ACC112 (cell line): ENCODE measurements at regions not wholly inside any gene's neighbourhood (a gene's known extent, or its start where the extent isn't known, plus 50 kb on each side); places are given as distances from the start of the nearest gene placed in this dataset.
"Not testable (repeated sequence)": the region's sequence is repeated elsewhere in the genome, so short reads cannot be mapped to it uniquely, and the experiment has no call there.

ENCODE experiments used
- H2AFZ ChIP-seq: fragments of 200-600 bp; sonication (generic); one replicate; pipeline ENCODE4 v1.6.0; 2017; ENCODE audit warnings: antibody characterized with exemption, low read length; ENCODE audit not compliant: unreplicated experiment
- H3K27ac ChIP-seq: fragments of 200-600 bp; sonication (generic); 2 replicates; pipeline ENCODE4 v1.5.1; 2014; ENCODE audit warnings: low read depth, mild to moderate bottlenecking, antibody characterized with exemption, low read length, moderate library complexity
- H3K27me3 ChIP-seq: fragments of 200-600 bp; sonication (generic); 2 replicates; pipeline ENCODE4 v1.6.1; 2014; ENCODE audit warnings: mild to moderate bottlenecking, antibody characterized with exemption, low read length, moderate library complexity, mixed read lengths; ENCODE audit not compliant: insufficient read depth
- H3K36me3 ChIP-seq: fragments of 200-600 bp; sonication (generic); 2 replicates; pipeline ENCODE4 v1.6.1; 2016; ENCODE audit warnings: mild to moderate bottlenecking, antibody characterized with exemption, low read length, moderate library complexity, mixed read lengths; ENCODE audit not compliant: insufficient read depth
- H3K4me1 ChIP-seq: fragments of 200-600 bp; sonication (generic); one replicate; pipeline ENCODE4 v1.6.1; 2016; ENCODE audit warnings: low read length, mixed read lengths; ENCODE audit not compliant: insufficient read depth, unreplicated experiment, control insufficient read depth
- H3K4me3 ChIP-seq: fragments of 200-600 bp; sonication (generic); 2 replicates; pipeline ENCODE4 v1.5.1; 2014; ENCODE audit warnings: mild to moderate bottlenecking, low read depth, low read length
- H3K79me2 ChIP-seq: fragments of 200-600 bp; sonication (generic); one replicate; pipeline ENCODE4 v1.6.0; 2016; ENCODE audit warnings: low read length; ENCODE audit not compliant: control insufficient read depth, unreplicated experiment, insufficient read depth

DNA sequence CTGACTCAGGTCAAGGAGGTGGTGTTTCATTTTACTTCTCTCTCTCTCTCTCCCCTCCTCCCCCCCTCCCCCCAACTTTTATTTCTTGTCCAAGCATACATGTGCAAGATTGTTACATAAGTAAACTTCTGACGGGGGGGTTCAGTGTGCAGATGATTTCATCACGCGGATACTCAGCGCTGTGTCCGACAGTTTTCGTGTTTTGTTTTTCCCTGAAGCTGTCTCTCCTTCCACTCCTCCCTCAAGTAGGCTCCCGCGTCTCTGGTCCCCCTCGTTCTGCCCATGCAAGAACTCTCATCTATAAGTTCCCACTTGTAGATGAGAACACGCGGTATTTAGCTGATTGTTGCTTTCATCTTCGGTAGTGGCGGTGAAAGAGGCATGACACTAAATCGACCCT is 111.0 kb upstream of the ANKRD30BL start:
- Histone ChIP-seq H2AFZ (no peak overlapping the region), H3K27ac (no peak overlapping the region), H3K4me1 (no peaks in the 10 kb centered on the region), H3K27me3 (no peaks in the 10 kb centered on the region), H3K79me2 (no peaks in the 10 kb centered on the region), H3K4me3 (no peak overlapping the region), H3K36me3 (no peaks in the 10 kb centered on the region)

DNA sequence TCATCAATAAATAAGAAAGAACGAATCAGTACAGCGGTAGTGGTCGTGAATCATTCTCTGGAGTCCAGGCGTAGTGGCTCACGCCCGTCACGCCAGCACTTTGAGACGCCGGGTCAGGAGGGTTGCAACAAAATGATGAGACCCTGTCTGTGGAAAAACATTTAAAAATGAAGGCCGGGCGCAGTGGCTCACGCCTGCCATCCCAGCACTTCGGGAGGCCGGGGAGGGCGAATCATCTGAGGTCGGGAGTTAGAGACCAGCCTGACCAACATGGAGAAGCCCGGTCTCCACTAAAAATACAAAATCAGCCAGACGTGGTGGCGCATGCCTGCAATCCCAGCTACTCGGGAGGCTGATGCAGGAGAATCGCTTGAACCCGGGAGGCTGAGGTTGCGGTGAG is 111.8 kb upstream of the ANKRD30BL start:
- H3K4me1 ChIP-seq, H3K4me3 ChIP-seq: not testable (repeated sequence)

GRCh38 chr2:132274000-132274399 is 112.2 kb upstream of the ANKRD30BL start:
- no peaks in the 10 kb centered on the region for H3K4me1 ChIP-seq

More for the DNA sequence above, 111.8 kb upstream of the ANKRD30BL start:
- H3K79me2 ChIP-seq, H3K27ac ChIP-seq, H2AFZ ChIP-seq, H3K27me3 ChIP-seq, H3K36me3 ChIP-seq: not testable (repeated sequence)

DNA sequence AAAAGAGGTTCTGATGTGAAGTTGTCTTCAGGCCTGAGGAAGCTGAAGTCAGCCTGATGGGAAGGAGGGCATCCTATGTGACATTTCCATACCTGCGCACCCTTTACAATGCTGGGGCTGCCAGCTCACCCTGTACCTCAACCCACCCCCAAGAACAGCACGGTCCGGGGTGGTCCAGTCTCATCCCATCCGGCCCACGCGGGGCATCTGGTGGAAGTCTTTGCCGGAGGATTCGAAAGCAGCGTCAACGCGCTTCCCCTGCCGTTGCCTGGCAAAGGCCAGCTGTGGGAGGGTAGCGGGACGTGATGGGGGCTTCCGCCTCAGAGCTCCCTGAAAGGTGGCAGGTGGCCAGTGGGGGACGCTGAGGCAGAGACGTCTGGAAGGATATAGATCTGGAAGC is 113.6 kb upstream of the ANKRD30BL start:
- no peaks in the 10 kb centered on the region for H3K79me2 ChIP-seq
- H3K27me3 ChIP-seq = no peaks in the 10 kb centered on the region
- no peak overlapping the region for H3K27ac ChIP-seq
- no peak overlapping the region for H2AFZ ChIP-seq
- H3K4me3 ChIP-seq = no peak overlapping the region
- H3K36me3 ChIP-seq = no peaks in the 10 kb centered on the region
- no peaks in the 10 kb centered on the region for H3K4me1 ChIP-seq

More at GRCh38 chr2:132274000-132274399, 112.2 kb upstream of the ANKRD30BL start:
- no peaks in the 10 kb centered on the region for H3K79me2 ChIP-seq
- H3K27ac ChIP-seq = no peak overlapping the region
- H3K36me3 ChIP-seq = no peaks in the 10 kb centered on the region
- no peaks in the 10 kb centered on the region for H3K27me3 ChIP-seq
- H3K4me3 ChIP-seq = no peak overlapping the region
- no peak overlapping the region for H2AFZ ChIP-seq

DNA sequence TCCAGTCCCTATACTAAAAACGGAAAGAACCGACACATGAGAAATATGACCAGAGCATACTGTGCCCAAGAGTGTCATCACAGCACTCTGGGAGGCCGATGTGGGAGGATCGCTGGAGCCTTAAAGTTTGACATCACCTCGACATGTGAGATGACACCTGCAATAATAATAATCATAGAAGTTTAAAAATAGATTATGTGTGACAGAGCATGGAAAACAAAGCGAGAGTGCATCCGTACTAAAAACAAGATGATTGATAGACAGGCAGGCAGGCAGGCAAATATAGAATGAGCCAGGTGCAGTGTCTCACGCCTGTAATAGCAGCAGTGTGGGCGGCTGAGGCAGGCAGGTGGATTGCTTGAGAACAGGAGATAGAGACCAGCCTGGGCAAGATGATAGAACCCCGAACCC is 114.8 kb upstream of the ANKRD30BL start:
- Histone ChIP-seq H3K36me3 (no peaks in the 10 kb centered on the region), H3K27me3 (no peaks in the 10 kb centered on the region), H2AFZ (no peak overlapping the region), H3K79me2 (no peaks in the 10 kb centered on the region), H3K4me1 (no peaks in the 10 kb centered on the region), H3K27ac (no peak overlapping the region), H3K4me3 (no peak overlapping the region)

- H3K4me1 ChIP-seq = no peaks in the 10 kb centered on the region
- no peak overlapping the region for H3K4me3 ChIP-seq
- H3K36me3 ChIP-seq = no peaks in the 10 kb centered on the region
- no peaks in the 10 kb centered on the region for H3K79me2 ChIP-seq
- H3K27ac ChIP-seq = no peak overlapping the region
- 0 out of 2 replicates have a peak, but pooled peaks cover 4% of the 10 kb centered on the region for H3K27me3 ChIP-seq
- H2AFZ ChIP-seq = no peak overlapping the region
These were observed 116.5 kb upstream of the ANKRD30BL start for GRCh38 chr2:132278267-132278666.

DNA sequence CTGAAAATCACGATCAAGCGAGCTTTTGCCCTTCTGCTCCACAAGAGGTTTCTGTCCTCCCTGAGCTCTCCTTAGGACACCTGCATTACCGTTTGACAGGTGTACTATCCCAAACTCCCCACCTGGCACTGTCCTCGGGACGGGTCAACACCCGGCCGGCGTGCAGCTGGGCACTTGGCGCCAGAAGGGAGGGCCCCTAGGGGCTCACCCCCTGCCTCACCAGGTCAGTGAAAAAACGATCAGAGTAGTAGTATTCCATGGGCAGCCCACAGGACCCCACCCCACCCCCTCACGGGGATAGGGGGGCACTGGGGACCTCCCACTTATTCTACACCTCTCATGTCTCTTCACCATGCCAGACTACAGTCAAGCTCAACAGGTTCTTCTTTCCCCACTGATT is 117.6 kb upstream of the ANKRD30BL start:
- H3K4me1 ChIP-seq = no peaks in the 10 kb centered on the region
- H3K27ac ChIP-seq = no peak overlapping the region
- H2AFZ ChIP-seq = no peak overlapping the region
- no peak overlapping the region for H3K4me3 ChIP-seq
- H3K36me3 ChIP-seq = no peaks in the 10 kb centered on the region
- H3K27me3 ChIP-seq = 0 out of 2 replicates have a peak, but pooled peaks cover 4% of the 10 kb centered on the region
- no peaks in the 10 kb centered on the region for H3K79me2 ChIP-seq

GRCh38 chr2:132279930-132280615 is 118.3 kb upstream of the ANKRD30BL start:
- 0 out of 2 replicates have a peak, but pooled peaks cover 4% of the 10 kb centered on the region for H3K27me3 ChIP-seq
- no peaks in the 10 kb centered on the region for H3K79me2 ChIP-seq
- no peaks in the 10 kb centered on the region for H3K4me1 ChIP-seq
- no peak overlapping the region for H2AFZ ChIP-seq
- no peak overlapping the region for H3K4me3 ChIP-seq
- H3K27ac ChIP-seq = no peak overlapping the region
- no peaks in the 10 kb centered on the region for H3K36me3 ChIP-seq

- Histone ChIP-seq H3K4me3 (no peak overlapping the region), H3K79me2 (no peaks in the 10 kb centered on the region), H3K27me3 (0 out of 2 replicates have a peak, but pooled peaks cover 4% of the 10 kb centered on the region), H3K36me3 (no peaks in the 10 kb centered on the region), H2AFZ (no peak overlapping the region), H3K4me1 (no peaks in the 10 kb centered on the region), H3K27ac (no peak overlapping the region)
These were observed 119.2 kb upstream of the ANKRD30BL start for GRCh38 chr2:132280912-132281311.

GRCh38 chr2:132282104-132282503 is 120.4 kb upstream of the ANKRD30BL start:
- not testable (repeated sequence) for H2AFZ ChIP-seq, H3K4me1 ChIP-seq, H3K36me3 ChIP-seq, H3K27me3 ChIP-seq, H3K4me3 ChIP-seq, H3K79me2 ChIP-seq, H3K27ac ChIP-seq

GRCh38 chr2:132282911-132283310 is 121.2 kb upstream of the ANKRD30BL start:
- Histone ChIP-seq H2AFZ (no peak overlapping the region), H3K27ac (no peak overlapping the region), H3K4me1 (no peaks in the 10 kb centered on the region), H3K27me3 (0 out of 2 replicates have a peak, but pooled peaks cover 4% of the 10 kb centered on the region), H3K79me2 (no peaks in the 10 kb centered on the region), H3K36me3 (no peaks in the 10 kb centered on the region), H3K4me3 (no peak overlapping the region)
